HS-27A (cell line): ENCODE measurements at regions not wholly inside any gene's neighbourhood (a gene's known extent, or its start where the extent isn't known, plus 50 kb on each side); places are given as distances from the start of the nearest gene placed in this dataset.

ENCODE experiments used
- DNase-seq: peaks from one replicate; pipeline ENCODE4 v3.0.0-alpha.2; 2012; ENCODE audit warnings: low read depth, missing footprints

- no peak for DNase-seq
Measured at GRCh38 chr16:48438414-48438813, 53.2 kb upstream of the SIAH1 start.

DNA sequence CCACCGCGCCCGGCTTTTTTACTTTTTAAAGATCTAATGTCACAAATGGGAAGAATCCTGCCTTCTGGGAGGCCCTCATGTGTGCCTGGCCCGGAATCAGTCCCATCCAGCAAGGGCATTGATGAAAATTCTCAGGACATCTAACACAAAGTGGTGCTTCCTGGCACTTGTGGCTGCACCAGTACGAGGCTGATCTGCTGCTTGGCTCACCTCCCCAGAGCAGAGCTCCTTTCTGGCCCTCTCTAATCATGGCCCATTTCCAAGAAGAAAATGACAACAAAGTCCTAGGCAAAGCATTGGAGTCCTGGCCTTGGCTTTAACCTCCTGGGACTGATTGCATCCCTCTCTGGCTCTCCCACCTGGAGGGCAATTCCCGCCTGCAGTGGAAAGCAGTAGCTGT, 50.7 kb upstream of the SIAH1 start:
- no peak for DNase-seq

- no peak for DNase-seq
Measured at GRCh38 chr16:48435318-48435680, 50.1 kb upstream of the SIAH1 start.
